Right cardiac atrium (tissue), 5 donors: ENCODE measurements at regions not wholly inside any gene's neighbourhood (a gene's known extent, or its start where the extent isn't known, plus 50 kb on each side); places are given as distances from the start of the nearest gene placed in this dataset.
A peak's percentile ranks its signal among the peaks of the same experiment; 100 is the strongest.
"Not testable (repeated sequence)": the region's sequence is repeated elsewhere in the genome, so short reads cannot be mapped to it uniquely, and the experiment has no call there.

ENCODE experiments used
- ATAC-seq, 2 donors: fragments of 200-7000 bp; cut with Tn5 transposase; one replicate each; pipeline versions ENCODE4 v1.8.0 to v1.9.1; 2020; ENCODE audit warnings: moderate library complexity in 2 of 2, mild to moderate bottlenecking in 1 of 2
- DNase-seq, 3 donors: peaks; one replicate each; pipeline ENCODE4 v3.0.0-alpha.2; 2020
- H3K27ac ChIP-seq: one replicate; pipeline ENCODE4 v1.5.1; 2013; ENCODE audit warnings: mild to moderate bottlenecking, low read length, control low read depth, moderate library complexity
- H3K27me3 ChIP-seq: one replicate; pipeline ENCODE4 v1.6.1; 2013; ENCODE audit not compliant: control insufficient read depth, insufficient read depth
- H3K4me1 ChIP-seq: one replicate; pipeline ENCODE4 v1.6.1; 2013; ENCODE audit warnings: low read length; ENCODE audit not compliant: control insufficient read depth, insufficient read depth
- H3K4me3 ChIP-seq: one replicate; pipeline ENCODE4 v1.5.1; 2013; ENCODE audit warnings: low read length, control low read depth
- H3K9me3 ChIP-seq: one replicate; pipeline ENCODE4 v1.6.1; 2013; ENCODE audit warnings: low read length; ENCODE audit not compliant: control insufficient read depth
- whole genome bisulfite sequencing: extraction: QIAGEN DNeasy Blood & Tissue Kit; methylation state at CpG from one replicate; pipeline ENCODE4 v1.1.7; 2013; 5-methylcytosine and 5-hydroxymethylcytosine counted together
- intact Hi-C, 4 donors: fragments of 100-400 bp; cut with DNase I; formaldehyde crosslinking; loops; one replicate each; pipeline versions ENCODE4 v1.11.0 to v1.14.0; 2022 to 2023
- donor health status: healthy with polysubstance abuse.
- donor health status: DM: no; HTN: yes; CAD: no.
- donor health status: DM: no; HTN: no; CAD: no.
- donor health status: DM: no; HTN: yes; CAD: no; lungs with severe emphysema.
- donor health status: DM: yes; HTN: yes; CAD: no.

GRCh38 chr2:242069938-242070395 is 200.4 kb downstream of the RTP5 start:
- 42% methylated on average over 12 of the region's 12 CpGs for WGBS

GRCh38 chr2:242070726-242071125 is 201.2 kb downstream of the RTP5 start:
- H3K4me3 ChIP-seq, H3K27me3 ChIP-seq, H3K27ac ChIP-seq, H3K4me1 ChIP-seq, H3K9me3 ChIP-seq, intact Hi-C loops: not testable (repeated sequence)
- 71% methylated on average over 11 of the region's 11 CpGs for WGBS
- DNase-seq (peak in 2 of 3 donors; percentile 70 to 74), ATAC-seq (peak; percentile 33 to 64)

More at GRCh38 chr2:242069938-242070395, 200.4 kb downstream of the RTP5 start:
- DNase-seq, H3K4me1 ChIP-seq, intact Hi-C loops, H3K27me3 ChIP-seq, H3K4me3 ChIP-seq, H3K9me3 ChIP-seq, H3K27ac ChIP-seq: not testable (repeated sequence)
- peak; percentile 4 to 75 for ATAC-seq

- H3K9me3 ChIP-seq, H3K4me3 ChIP-seq, DNase-seq, H3K27ac ChIP-seq, H3K4me1 ChIP-seq, ATAC-seq, intact Hi-C loops, H3K27me3 ChIP-seq: not testable (repeated sequence)
- 66% methylated on average over 7 of the region's 7 CpGs for WGBS
These were observed 201.8 kb downstream of the RTP5 start for GRCh38 chr2:242071377-242071776.

- H3K4me1 ChIP-seq, H3K27ac ChIP-seq, ATAC-seq, intact Hi-C loops, H3K4me3 ChIP-seq, DNase-seq, H3K27me3 ChIP-seq, H3K9me3 ChIP-seq: not testable (repeated sequence)
- 86% methylated on average over 11 of the region's 11 CpGs for WGBS
These were observed 202.4 kb downstream of the RTP5 start for GRCh38 chr2:242071936-242072335.

- H3K9me3 ChIP-seq = no peaks in the 10 kb centered on the region
- intact Hi-C loops = no loop called here
- DNase-seq = no peak
- WGBS = 21% methylated on average over 2 of the region's 2 CpGs
- H3K27me3 ChIP-seq = no peaks in the 10 kb centered on the region
- H3K4me3 ChIP-seq = no peak overlapping the region
- peak overlapping the region; percentile 31 for H3K27ac ChIP-seq
- peaks cover 4% of the 10 kb centered on the region for H3K4me1 ChIP-seq
- peak in 1 of 2 donors; percentile 27 for ATAC-seq
These were observed 205.6 kb downstream of the RTP5 start for GRCh38 chr2:242075168-242075567.

GRCh38 chr2:242075696-242076095 is 206.2 kb downstream of the RTP5 start:
- Histone ChIP-seq H3K27me3 (no peaks in the 10 kb centered on the region), H3K9me3 (no peaks in the 10 kb centered on the region), H3K4me1 (peaks cover 4% of the 10 kb centered on the region), H3K4me3 (no peak overlapping the region), H3K27ac (no peak overlapping the region)
- DNase-seq (no peak), ATAC-seq (no peak)
- 47% methylated on average over 7 of the region's 7 CpGs for WGBS
- intact Hi-C loops = no loop called here

GRCh38 chr2:242076184-242076583 is 206.7 kb downstream of the RTP5 start:
- H3K4me1 ChIP-seq, H3K27ac ChIP-seq, ATAC-seq, H3K9me3 ChIP-seq, H3K27me3 ChIP-seq, intact Hi-C loops, H3K4me3 ChIP-seq, DNase-seq: not testable (repeated sequence)
- 79% methylated on average over 4 of the region's 4 CpGs for WGBS

- H3K27me3 ChIP-seq, H3K27ac ChIP-seq, H3K9me3 ChIP-seq, intact Hi-C loops, DNase-seq, ATAC-seq, H3K4me1 ChIP-seq, H3K4me3 ChIP-seq: not testable (repeated sequence)
- WGBS = 69% methylated on average over 3 of the region's 3 CpGs
These were observed 208.9 kb downstream of the RTP5 start for GRCh38 chr2:242078426-242078825.

- H3K9me3 ChIP-seq, intact Hi-C loops, H3K4me3 ChIP-seq, H3K4me1 ChIP-seq, H3K27me3 ChIP-seq, ATAC-seq, DNase-seq: not testable (repeated sequence)
- WGBS = 81% methylated on average over 7 of the region's 7 CpGs
- H3K27ac ChIP-seq = peak overlapping the region; percentile 72
These were observed 210.3 kb downstream of the RTP5 start for GRCh38 chr2:242079792-242080191.

GRCh38 chr2:242080575-242081214 is 211.2 kb downstream of the RTP5 start:
- H3K4me3 ChIP-seq, H3K9me3 ChIP-seq, intact Hi-C loops, H3K27me3 ChIP-seq, H3K4me1 ChIP-seq: not testable (repeated sequence)
- peak overlapping the region; percentile 72 for H3K27ac ChIP-seq
- peak; percentile 66 to 69 for ATAC-seq
- WGBS = 34% methylated on average over 7 of the region's 7 CpGs
- peak in 1 of 3 donors; percentile 58 for DNase-seq

- 60% methylated on average over 5 of the region's 5 CpGs for WGBS
- DNase-seq = peak in 2 of 3 donors; percentile 54 to 63
- H3K9me3 ChIP-seq, H3K4me1 ChIP-seq, intact Hi-C loops, H3K4me3 ChIP-seq, H3K27me3 ChIP-seq: not testable (repeated sequence)
- peak overlapping the region; percentile 90 for H3K27ac ChIP-seq
- ATAC-seq = peak; percentile 52 to 56
These were observed 214.5 kb downstream of the RTP5 start for GRCh38 chr2:242084034-242084433.
